ENCODE measurements at regions not wholly inside any gene's neighbourhood (a gene's known extent, or its start where the extent isn't known, plus 50 kb on each side); places are given as distances from the start of the nearest gene placed in this dataset.

- Histone ChIP-seq H3K4me3 (no peak overlapping the region), H3K27me3 (no peaks in the 10 kb centered on the region), H3K27ac (no peak overlapping the region), H3K9me3 (no peaks in the 10 kb centered on the region), H3K36me3 (no peaks in the 10 kb centered on the region), H3K4me1 (no peaks in the 10 kb centered on the region)
- intact Hi-C loops (cut with DNase I) = no loop called here
- ATAC-seq (no peak), DNase-seq (no peak)
- no peak for TF ChIP-seq CTCF (IDR thresholded peaks at IDR 0.05)
Observed at GRCh38 chrX:148443216-148443615, 57.2 kb upstream of the AFF2 start.

GRCh38 chrX:148448686-148449085 lies 51.7 kb upstream of the AFF2 start:
- H3K27me3 ChIP-seq = no peaks in the 10 kb centered on the region
- intact Hi-C loops (cut with DNase I) = no loop called here
- DNase-seq (no peak), ATAC-seq (no peak)
- H3K4me1 ChIP-seq = no peaks in the 10 kb centered on the region
- no peaks in the 10 kb centered on the region for H3K9me3 ChIP-seq
- H3K27ac ChIP-seq = no peak overlapping the region
- H3K4me3 ChIP-seq = no peak overlapping the region
- no peaks in the 10 kb centered on the region for H3K36me3 ChIP-seq
- no peak for TF ChIP-seq CTCF (IDR thresholded peaks at IDR 0.05)

All from upper lobe of right lung (tissue), 1 donor.